Caco-2 (cell line): ENCODE measurements at regions not wholly inside any gene's neighbourhood (a gene's known extent, or its start where the extent isn't known, plus 50 kb on each side); places are given as distances from the start of the nearest gene placed in this dataset.

Experiments used
- BruUV-seq: library from RNA; stranded (reverse); fragments of 400-500 nt; replicated peaks from 2 replicates; lab custom pipeline; 2021; lab: Mats Ljungman, UMichigan
- CTCF ChIA-PET: fragments of 300-600 bp; sonication (Branson Sonifier 250); formaldehyde crosslinking; loops from one replicate; lab custom pipeline; 2022; ENCODE audit warnings: antibody characterized with exemption; lab: Charles Lee
- POLR2A ChIA-PET: fragments of 300-600 bp; sonication (Branson Sonifier 250); formaldehyde crosslinking; loops from one replicate; lab custom pipeline; 2022; ENCODE audit warnings: antibody characterized with exemption; lab: Charles Lee
- DNase-seq, 2 experiments: peaks; one replicate each; pipeline versions ENCODE4 v3.0.0 to v3.0.0-alpha.2; 2020 to 2022
- H3K27me3 ChIP-seq: replicated peaks from 2 replicates; pipeline ENCODE4 v1.6.0; 2011; ENCODE audit warnings: low read length; ENCODE audit not compliant: control insufficient read depth, insufficient read depth
- H3K36me3 ChIP-seq: 2 replicates; pipeline ENCODE4 v1.5.1; 2011; ENCODE audit warnings: low read length; ENCODE audit not compliant: control insufficient read depth, insufficient read depth
- H3K4me1 ChIP-seq: fragments of 250-450 bp; sonication (Bioruptor Pico); 2 replicates; pipeline ENCODE4 v1.5.1; 2020; ENCODE audit warnings: mild to moderate bottlenecking
- H3K4me3 ChIP-seq: 2 replicates; pipeline ENCODE4 v1.5.1; 2011; ENCODE audit warnings: low read depth, mild to moderate bottlenecking, control low read depth, low read length
- H3K9me3 ChIP-seq: fragments of 250-450 bp; sonication (Bioruptor Pico); 2 replicates; pipeline ENCODE4 v1.5.1; 2020; ENCODE audit warnings: mild to moderate bottlenecking, moderate library complexity
- H3K27ac Mint-ChIP-seq: one replicate; pipeline ENCODE4 v1.8.0; 2022; ENCODE audit warnings: mixed read lengths; ENCODE audit not compliant: unreplicated experiment
- H3K27me3 Mint-ChIP-seq: one replicate; pipeline ENCODE4 v1.8.0; 2022; ENCODE audit warnings: mixed read lengths; ENCODE audit not compliant: insufficient read depth, unreplicated experiment
- H3K36me3 Mint-ChIP-seq: one replicate; pipeline ENCODE4 v1.8.0; 2022; ENCODE audit warnings: mild to moderate bottlenecking, mixed read lengths; ENCODE audit not compliant: insufficient read depth, unreplicated experiment
- H3K4me1 Mint-ChIP-seq: one replicate; pipeline ENCODE4 v1.8.0; 2022; ENCODE audit warnings: low read depth, mixed read lengths; ENCODE audit not compliant: unreplicated experiment
- H3K4me3 Mint-ChIP-seq: one replicate; pipeline ENCODE4 v1.8.0; 2022; ENCODE audit warnings: mild to moderate bottlenecking, moderate library complexity, mixed read lengths; ENCODE audit not compliant: unreplicated experiment
- H3K9me3 Mint-ChIP-seq: one replicate; pipeline ENCODE4 v1.8.0; 2022; ENCODE audit warnings: mixed read lengths; ENCODE audit not compliant: unreplicated experiment
- intact Hi-C: fragments of 100-400 bp; cut with micrococcal nuclease; formaldehyde crosslinking; loops from one replicate; pipeline ENCODE4 v1.10.0; 2022; ENCODE audit not compliant: unreplicated experiment
- TF ChIP-seq, protein P1 (sequence below), 2 experiments: fragments of 200-600 bp in 1 of 2; IDR thresholded peaks; 1 replicate in 1 of 2; 2 replicates in 1 of 2; pipeline versions ENCODE4 v1.5.1 to v1.8.0; 2011 to 2022; ENCODE audit warnings: antibody characterized with exemption in 1 of 2, control low read depth in 1 of 2, inconsistent platforms in 1 of 2, low read depth in 1 of 2, low read length in 1 of 2, mild to moderate bottlenecking in 1 of 2, moderate library complexity in 1 of 2; ENCODE audit not compliant: insufficient read depth in 1 of 2, severe bottlenecking in 1 of 2, unreplicated experiment in 1 of 2

DNA sequence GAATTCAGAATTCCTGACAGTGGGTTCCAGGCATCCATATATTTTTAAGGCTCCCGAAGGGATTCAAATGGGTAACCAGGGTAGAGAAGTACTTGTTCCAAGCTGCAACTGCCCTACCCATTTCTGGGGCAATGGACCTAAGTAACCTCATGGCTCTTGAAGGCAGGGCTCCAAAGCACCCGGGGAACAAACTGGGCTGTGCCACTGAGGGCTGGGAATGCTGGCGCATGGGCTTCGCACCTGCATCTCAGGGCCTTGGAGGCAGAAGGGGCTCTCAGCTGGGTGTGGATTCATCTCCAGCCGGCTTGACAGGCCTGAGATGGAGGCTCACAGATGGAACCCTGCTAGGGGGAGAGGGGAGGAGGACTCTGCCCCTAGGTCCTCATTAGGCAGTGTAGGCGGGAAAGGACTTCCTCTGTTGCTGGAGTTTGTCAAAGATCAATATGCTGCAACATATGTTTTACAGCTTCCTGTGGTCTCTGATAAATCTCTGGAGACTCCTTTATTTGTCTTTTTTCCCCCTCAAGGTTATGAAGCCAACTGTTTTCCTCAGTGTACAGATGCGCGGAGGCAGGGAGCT, 232.3 kb upstream of the NLRP1 start:
- intact Hi-C loops = no loop called here
- H3K4me3 Mint-ChIP-seq = no peak overlapping the region
- H3K36me3 ChIP-seq = no peaks in the 10 kb centered on the region
- ChIA-PET POLR2A (no interaction called here), CTCF (no interaction called here)
- no peak overlapping the region for H3K27ac Mint-ChIP-seq
- TF ChIP-seq, protein P1, sequence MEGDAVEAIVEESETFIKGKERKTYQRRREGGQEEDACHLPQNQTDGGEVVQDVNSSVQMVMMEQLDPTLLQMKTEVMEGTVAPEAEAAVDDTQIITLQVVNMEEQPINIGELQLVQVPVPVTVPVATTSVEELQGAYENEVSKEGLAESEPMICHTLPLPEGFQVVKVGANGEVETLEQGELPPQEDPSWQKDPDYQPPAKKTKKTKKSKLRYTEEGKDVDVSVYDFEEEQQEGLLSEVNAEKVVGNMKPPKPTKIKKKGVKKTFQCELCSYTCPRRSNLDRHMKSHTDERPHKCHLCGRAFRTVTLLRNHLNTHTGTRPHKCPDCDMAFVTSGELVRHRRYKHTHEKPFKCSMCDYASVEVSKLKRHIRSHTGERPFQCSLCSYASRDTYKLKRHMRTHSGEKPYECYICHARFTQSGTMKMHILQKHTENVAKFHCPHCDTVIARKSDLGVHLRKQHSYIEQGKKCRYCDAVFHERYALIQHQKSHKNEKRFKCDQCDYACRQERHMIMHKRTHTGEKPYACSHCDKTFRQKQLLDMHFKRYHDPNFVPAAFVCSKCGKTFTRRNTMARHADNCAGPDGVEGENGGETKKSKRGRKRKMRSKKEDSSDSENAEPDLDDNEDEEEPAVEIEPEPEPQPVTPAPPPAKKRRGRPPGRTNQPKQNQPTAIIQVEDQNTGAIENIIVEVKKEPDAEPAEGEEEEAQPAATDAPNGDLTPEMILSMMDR (IDR thresholded peaks at IDR 0.05; ENCODE audit: insufficient read depth in 1 of 2, low read depth in 1 of 2, low read length in 1 of 2, severe bottlenecking in 1 of 2, unreplicated experiment in 1 of 2) = no peak
- BruUV-seq = no TSS peak
- no peaks in the 10 kb centered on the region for H3K27me3 ChIP-seq
- H3K27me3 Mint-ChIP-seq = no peaks in the 10 kb centered on the region
- DNase-seq = no peak
- no peaks in the 10 kb centered on the region for H3K4me1 ChIP-seq
- no peaks in the 10 kb centered on the region for H3K36me3 Mint-ChIP-seq
- peaks cover under 1% of the 10 kb centered on the region for H3K9me3 Mint-ChIP-seq
- H3K9me3 ChIP-seq = no peaks in the 10 kb centered on the region
- H3K4me3 ChIP-seq = no peak overlapping the region
- no peaks in the 10 kb centered on the region for H3K4me1 Mint-ChIP-seq

DNA sequence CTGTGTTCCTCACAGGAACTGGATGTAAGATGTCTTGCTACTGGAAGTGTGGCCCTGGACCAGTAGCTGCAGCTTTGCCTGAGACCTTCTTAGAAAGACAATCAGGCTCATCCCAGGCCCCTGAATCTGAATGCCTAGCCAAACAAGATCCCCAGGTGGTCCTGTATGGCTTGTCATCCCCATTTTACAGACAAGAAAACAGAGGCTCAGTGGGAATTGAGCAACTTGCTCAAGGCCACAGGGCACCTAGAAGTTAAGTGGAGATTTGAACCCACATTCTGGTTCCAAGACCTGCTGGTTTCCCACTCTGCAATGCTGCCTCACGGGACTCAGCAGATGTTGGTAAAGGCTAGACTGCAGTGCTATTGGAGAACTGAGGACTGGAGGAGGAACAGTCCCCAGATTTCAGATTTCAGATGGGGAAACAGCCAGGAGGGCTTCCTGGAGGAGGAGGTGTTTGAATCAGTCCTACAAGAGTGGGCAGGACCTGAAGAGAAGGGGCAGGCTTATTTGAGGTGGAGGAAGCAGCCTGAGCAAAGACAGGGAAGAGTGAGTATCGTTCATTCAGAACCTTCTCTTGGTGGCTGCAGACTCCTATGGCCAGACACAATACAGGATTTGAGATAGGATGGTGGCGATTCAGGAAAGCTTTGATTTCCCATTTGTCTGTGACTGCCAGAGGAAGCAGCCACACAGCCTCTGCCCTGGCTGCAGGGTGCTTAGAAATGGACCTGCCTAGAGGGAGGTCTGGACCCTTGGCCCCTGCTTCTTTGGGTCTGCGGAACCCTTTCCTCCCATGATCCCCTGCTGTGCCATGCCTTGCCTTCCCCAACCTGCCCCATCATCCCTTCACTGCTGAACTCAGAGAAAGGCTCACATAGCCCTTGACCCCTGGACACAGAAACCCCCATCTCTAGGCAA, 233.4 kb upstream of the NLRP1 start:
- CTCF ChIA-PET = no interaction called here
- POLR2A ChIA-PET = no interaction called here
- TF ChIP-seq, protein P1 (IDR thresholded peaks at IDR 0.05; ENCODE audit: insufficient read depth in 1 of 2, low read depth in 1 of 2, low read length in 1 of 2, severe bottlenecking in 1 of 2, unreplicated experiment in 1 of 2) = no peak
- H3K36me3 Mint-ChIP-seq = no peaks in the 10 kb centered on the region
- H3K36me3 ChIP-seq = no peaks in the 10 kb centered on the region
- H3K27me3 Mint-ChIP-seq = no peaks in the 10 kb centered on the region
- no peaks in the 10 kb centered on the region for H3K9me3 ChIP-seq
- H3K4me1 Mint-ChIP-seq = no peaks in the 10 kb centered on the region
- no peak overlapping the region for H3K4me3 ChIP-seq
- intact Hi-C loops = no loop called here
- H3K9me3 Mint-ChIP-seq = no peaks in the 10 kb centered on the region
- no TSS peak for BruUV-seq
- no peaks in the 10 kb centered on the region for H3K27me3 ChIP-seq
- H3K4me1 ChIP-seq = no peaks in the 10 kb centered on the region
- no peak overlapping the region for H3K4me3 Mint-ChIP-seq
- no peak for DNase-seq
- H3K27ac Mint-ChIP-seq = no peak overlapping the region

DNA sequence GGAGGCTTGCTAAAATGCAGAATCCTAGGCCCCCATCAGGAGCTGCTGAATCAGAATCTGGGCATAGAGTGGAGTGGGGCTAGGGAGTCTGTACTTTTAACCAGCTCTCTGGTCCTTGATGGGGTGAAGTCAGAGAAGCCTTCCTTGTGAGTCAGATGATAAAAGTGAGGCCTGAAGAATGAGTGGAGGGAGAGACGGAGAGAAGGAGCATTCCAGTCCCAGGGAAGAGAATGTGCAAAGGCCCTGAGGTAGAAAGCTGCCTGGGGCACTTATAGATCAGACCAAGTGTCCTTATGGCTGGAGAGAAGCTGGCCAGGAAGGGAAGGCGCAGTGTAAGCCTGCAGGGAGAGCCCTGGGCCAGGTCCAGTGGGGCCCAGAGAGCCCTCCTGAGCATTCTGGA, 235.1 kb upstream of the NLRP1 start:
- no peaks in the 10 kb centered on the region for H3K27me3 Mint-ChIP-seq
- TF ChIP-seq, protein P1 (IDR thresholded peaks at IDR 0.05; ENCODE audit: insufficient read depth in 1 of 2, low read depth in 1 of 2, low read length in 1 of 2, severe bottlenecking in 1 of 2, unreplicated experiment in 1 of 2) = no peak
- ChIA-PET CTCF (no interaction called here), POLR2A (no interaction called here)
- no peaks in the 10 kb centered on the region for H3K9me3 ChIP-seq
- intact Hi-C loops = no loop called here
- H3K36me3 ChIP-seq = no peaks in the 10 kb centered on the region
- H3K36me3 Mint-ChIP-seq = no peaks in the 10 kb centered on the region
- no peaks in the 10 kb centered on the region for H3K4me1 Mint-ChIP-seq
- no TSS peak for BruUV-seq
- no peaks in the 10 kb centered on the region for H3K9me3 Mint-ChIP-seq
- no peak overlapping the region for H3K4me3 ChIP-seq
- no peaks in the 10 kb centered on the region for H3K4me1 ChIP-seq
- no peaks in the 10 kb centered on the region for H3K27me3 ChIP-seq
- no peak overlapping the region for H3K4me3 Mint-ChIP-seq
- DNase-seq = no peak
- H3K27ac Mint-ChIP-seq = no peak overlapping the region
